SJSA1 (cell line): ENCODE measurements at regions not wholly inside any gene's neighbourhood (a gene's known extent, or its start where the extent isn't known, plus 50 kb on each side); places are given as distances from the start of the nearest gene placed in this dataset.
"Not testable (repeated sequence)": the region's sequence is repeated elsewhere in the genome, so short reads cannot be mapped to it uniquely, and the experiment has no call there.

Experiments used
- DNase-seq, 2 experiments: peaks; one replicate each; pipeline ENCODE4 v3.0.0-alpha.2; 2015 to 2020; ENCODE audit warnings: low spot score in 2 of 2, low read depth in 1 of 2
- H3K27ac ChIP-seq: fragments of 250-450 bp; sonication (Bioruptor Pico); 2 replicates; pipeline ENCODE4 v1.5.1; 2020; ENCODE audit warnings: mild to moderate bottlenecking, moderate library complexity
- H3K27me3 ChIP-seq: fragments of 250-450 bp; sonication (Bioruptor Pico); replicated peaks from 2 replicates; pipeline ENCODE4 v1.5.1; 2020; ENCODE audit warnings: mild to moderate bottlenecking, moderate library complexity
- H3K36me3 ChIP-seq: fragments of 250-450 bp; sonication (Bioruptor Pico); 2 replicates; pipeline ENCODE4 v1.5.1; 2020; ENCODE audit warnings: mild to moderate bottlenecking
- H3K4me1 ChIP-seq: fragments of 250-450 bp; sonication (Bioruptor Pico); replicated peaks from 2 replicates; pipeline ENCODE4 v1.6.1; 2021; ENCODE audit warnings: mild to moderate bottlenecking
- H3K4me3 ChIP-seq: fragments of 250-450 bp; sonication (Bioruptor Pico); 2 replicates; pipeline ENCODE4 v1.5.1; 2020; ENCODE audit warnings: mild to moderate bottlenecking
- H3K9me3 ChIP-seq: fragments of 250-450 bp; sonication (Bioruptor Pico); replicated peaks from 2 replicates; pipeline ENCODE4 v1.5.1; 2020; ENCODE audit warnings: mild to moderate bottlenecking

- Histone ChIP-seq H3K4me1 (no peaks in the 10 kb centered on the region), H3K4me3 (no peak overlapping the region), H3K36me3 (no peaks in the 10 kb centered on the region), H3K27ac (no peak overlapping the region), H3K9me3 (no peaks in the 10 kb centered on the region), H3K27me3 (no peaks in the 10 kb centered on the region)
- no peak for DNase-seq
Measured at GRCh38 chr3:101964861-101965260, 115.5 kb downstream of the NFKBIZ start.

GRCh38 chr3:101966226-101966625 is 116.9 kb downstream of the NFKBIZ start:
- no peaks in the 10 kb centered on the region for H3K36me3 ChIP-seq
- H3K27ac ChIP-seq: no peak overlapping the region
- H3K4me1 ChIP-seq: no peaks in the 10 kb centered on the region
- DNase-seq: no peak
- H3K4me3 ChIP-seq: no peak overlapping the region
- no peaks in the 10 kb centered on the region for H3K9me3 ChIP-seq
- H3K27me3 ChIP-seq: no peaks in the 10 kb centered on the region

GRCh38 chr3:101970212-101970611 is 120.9 kb downstream of the NFKBIZ start:
- H3K27ac ChIP-seq: no peak overlapping the region
- no peak overlapping the region for H3K4me3 ChIP-seq
- no peaks in the 10 kb centered on the region for H3K36me3 ChIP-seq
- no peaks in the 10 kb centered on the region for H3K9me3 ChIP-seq
- H3K27me3 ChIP-seq: no peaks in the 10 kb centered on the region
- DNase-seq: no peak
- no peaks in the 10 kb centered on the region for H3K4me1 ChIP-seq

- H3K27me3 ChIP-seq: no peaks in the 10 kb centered on the region
- no peak overlapping the region for H3K4me3 ChIP-seq
- H3K27ac ChIP-seq: no peak overlapping the region
- no peaks in the 10 kb centered on the region for H3K4me1 ChIP-seq
- no peaks in the 10 kb centered on the region for H3K9me3 ChIP-seq
- no peaks in the 10 kb centered on the region for H3K36me3 ChIP-seq
- DNase-seq: no peak
Measured at GRCh38 chr3:101970905-101971304, 121.6 kb downstream of the NFKBIZ start.

- Histone ChIP-seq H3K27ac (no peak overlapping the region), H3K4me3 (no peak overlapping the region), H3K4me1 (no peaks in the 10 kb centered on the region), H3K27me3 (no peaks in the 10 kb centered on the region), H3K9me3 (no peaks in the 10 kb centered on the region), H3K36me3 (no peaks in the 10 kb centered on the region)
- no peak for DNase-seq
Measured at GRCh38 chr3:101972430-101973162, 123.3 kb downstream of the NFKBIZ start.

- Histone ChIP-seq H3K27ac (no peak overlapping the region), H3K4me1 (no peaks in the 10 kb centered on the region), H3K9me3 (no peaks in the 10 kb centered on the region), H3K27me3 (no peaks in the 10 kb centered on the region), H3K36me3 (no peaks in the 10 kb centered on the region), H3K4me3 (no peak overlapping the region)
- no peak for DNase-seq
Measured at GRCh38 chr3:101973163-101973505, 123.8 kb downstream of the NFKBIZ start.

- H3K9me3 ChIP-seq, H3K4me1 ChIP-seq, H3K36me3 ChIP-seq, H3K27me3 ChIP-seq, DNase-seq, H3K4me3 ChIP-seq, H3K27ac ChIP-seq: not testable (repeated sequence)
Measured at GRCh38 chr3:101975415-101975814, 126.1 kb downstream of the NFKBIZ start.

- no peak for DNase-seq
- Histone ChIP-seq H3K4me1 (no peaks in the 10 kb centered on the region), H3K36me3 (no peaks in the 10 kb centered on the region), H3K9me3 (no peaks in the 10 kb centered on the region), H3K27ac (no peak overlapping the region), H3K27me3 (no peaks in the 10 kb centered on the region), H3K4me3 (no peak overlapping the region)
Measured at GRCh38 chr3:101976473-101976872, 127.2 kb downstream of the NFKBIZ start.

- Histone ChIP-seq H3K27me3 (no peaks in the 10 kb centered on the region), H3K36me3 (no peaks in the 10 kb centered on the region), H3K4me3 (no peak overlapping the region), H3K4me1 (no peaks in the 10 kb centered on the region), H3K9me3 (no peaks in the 10 kb centered on the region), H3K27ac (no peak overlapping the region)
- no peak for DNase-seq
Measured at GRCh38 chr3:101978348-101978747, 129.0 kb downstream of the NFKBIZ start.

GRCh38 chr3:101979033-101979432 is 129.7 kb downstream of the NFKBIZ start:
- Histone ChIP-seq H3K27ac (no peak overlapping the region), H3K27me3 (no peaks in the 10 kb centered on the region), H3K36me3 (no peaks in the 10 kb centered on the region), H3K4me1 (no peaks in the 10 kb centered on the region), H3K9me3 (no peaks in the 10 kb centered on the region), H3K4me3 (no peak overlapping the region)
- DNase-seq: no peak

GRCh38 chr3:101984356-101984755 is 135.0 kb downstream of the NFKBIZ start:
- H3K4me3 ChIP-seq: no peak overlapping the region
- H3K9me3 ChIP-seq: no peaks in the 10 kb centered on the region
- DNase-seq: no peak
- no peaks in the 10 kb centered on the region for H3K36me3 ChIP-seq
- H3K4me1 ChIP-seq: no peaks in the 10 kb centered on the region
- H3K27ac ChIP-seq: no peak overlapping the region
- no peaks in the 10 kb centered on the region for H3K27me3 ChIP-seq

- Histone ChIP-seq H3K27me3 (no peaks in the 10 kb centered on the region), H3K36me3 (no peaks in the 10 kb centered on the region), H3K4me1 (peaks cover 6% of the 10 kb centered on the region), H3K9me3 (no peaks in the 10 kb centered on the region), H3K4me3 (no peak overlapping the region), H3K27ac (no peak overlapping the region)
- DNase-seq: no peak
Measured at GRCh38 chr3:101988596-101988995, 139.3 kb downstream of the NFKBIZ start.

GRCh38 chr3:101989578-101990200 is 140.4 kb downstream of the NFKBIZ start:
- Histone ChIP-seq H3K9me3 (no peaks in the 10 kb centered on the region), H3K36me3 (no peaks in the 10 kb centered on the region), H3K4me3 (no peak overlapping the region), H3K27ac (no peak overlapping the region), H3K27me3 (no peaks in the 10 kb centered on the region), H3K4me1 (peaks cover 6% of the 10 kb centered on the region)
- DNase-seq: no peak

GRCh38 chr3:101992863-101993262 is 143.5 kb downstream of the NFKBIZ start:
- H3K27me3 ChIP-seq: no peaks in the 10 kb centered on the region
- peak in 1 of 2 experiments; percentile 32 for DNase-seq
- no peak overlapping the region for H3K4me3 ChIP-seq
- no peak overlapping the region for H3K27ac ChIP-seq
- H3K9me3 ChIP-seq: no peaks in the 10 kb centered on the region
- no peaks in the 10 kb centered on the region for H3K36me3 ChIP-seq
- H3K4me1 ChIP-seq: peaks cover 18% of the 10 kb centered on the region

- peaks cover 18% of the 10 kb centered on the region for H3K4me1 ChIP-seq
- no peaks in the 10 kb centered on the region for H3K9me3 ChIP-seq
- no peaks in the 10 kb centered on the region for H3K27me3 ChIP-seq
- no peak for DNase-seq
- no peaks in the 10 kb centered on the region for H3K36me3 ChIP-seq
- H3K27ac ChIP-seq: no peak overlapping the region
- H3K4me3 ChIP-seq: no peak overlapping the region
Measured at GRCh38 chr3:101994386-101994785, 145.1 kb downstream of the NFKBIZ start.
